ENCODE measurements at regions not wholly inside any gene's neighbourhood (a gene's known extent, or its start where the extent isn't known, plus 50 kb on each side); places are given as distances from the start of the nearest gene placed in this dataset.

DNA sequence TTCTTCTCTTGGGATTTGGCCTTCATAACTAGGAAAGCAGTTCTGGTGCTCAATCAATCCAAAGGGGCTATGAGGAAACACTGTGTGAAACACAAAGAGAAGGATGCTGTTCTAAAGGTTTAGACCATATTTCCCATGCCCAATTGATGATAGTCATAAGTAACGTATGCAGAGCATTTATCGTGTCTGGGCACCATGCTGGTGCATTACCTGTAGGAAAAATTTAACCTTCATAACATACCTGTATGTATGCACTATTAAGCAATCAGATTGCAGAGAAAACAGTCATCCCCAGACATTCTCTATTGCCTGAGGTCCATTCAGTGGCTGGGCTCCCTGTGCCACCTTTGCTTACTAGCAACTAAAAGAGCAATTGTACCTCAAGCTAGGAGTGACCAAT is 381.4 kb downstream of the PLPP3 start:
- TF ChIP-seq CBFB (CRISPR knock-in tag; IDR thresholded peaks at IDR 0.05; ENCODE audit: low read depth) (no peak), ZNF671 (CRISPR knock-in tag; IDR thresholded peaks at IDR 0.05) (no peak), TEAD4 (CRISPR knock-in tag; IDR thresholded peaks at IDR 0.05) (no peak), PRRX2 (CRISPR knock-in tag; IDR thresholded peaks at IDR 0.05) (no peak), NR3C1 (CRISPR knock-in tag; conservative IDR thresholded peaks at IDR 0.05; ENCODE audit: low read depth) (no peak), NFE2L1 (CRISPR knock-in tag; IDR thresholded peaks at IDR 0.05) (no peak)
- TF ChIP-seq, protein P1, sequence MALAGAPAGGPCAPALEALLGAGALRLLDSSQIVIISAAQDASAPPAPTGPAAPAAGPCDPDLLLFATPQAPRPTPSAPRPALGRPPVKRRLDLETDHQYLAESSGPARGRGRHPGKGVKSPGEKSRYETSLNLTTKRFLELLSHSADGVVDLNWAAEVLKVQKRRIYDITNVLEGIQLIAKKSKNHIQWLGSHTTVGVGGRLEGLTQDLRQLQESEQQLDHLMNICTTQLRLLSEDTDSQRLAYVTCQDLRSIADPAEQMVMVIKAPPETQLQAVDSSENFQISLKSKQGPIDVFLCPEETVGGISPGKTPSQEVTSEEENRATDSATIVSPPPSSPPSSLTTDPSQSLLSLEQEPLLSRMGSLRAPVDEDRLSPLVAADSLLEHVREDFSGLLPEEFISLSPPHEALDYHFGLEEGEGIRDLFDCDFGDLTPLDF (CRISPR knock-in tag; IDR thresholded peaks at IDR 0.05), result no peak
- TF ChIP-seq, protein P2, sequence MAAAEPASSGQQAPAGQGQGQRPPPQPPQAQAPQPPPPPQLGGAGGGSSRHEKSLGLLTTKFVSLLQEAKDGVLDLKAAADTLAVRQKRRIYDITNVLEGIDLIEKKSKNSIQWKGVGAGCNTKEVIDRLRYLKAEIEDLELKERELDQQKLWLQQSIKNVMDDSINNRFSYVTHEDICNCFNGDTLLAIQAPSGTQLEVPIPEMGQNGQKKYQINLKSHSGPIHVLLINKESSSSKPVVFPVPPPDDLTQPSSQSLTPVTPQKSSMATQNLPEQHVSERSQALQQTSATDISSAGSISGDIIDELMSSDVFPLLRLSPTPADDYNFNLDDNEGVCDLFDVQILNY (CRISPR knock-in tag; IDR thresholded peaks at IDR 0.05), result no peak
- TF ChIP-seq, protein P3, sequence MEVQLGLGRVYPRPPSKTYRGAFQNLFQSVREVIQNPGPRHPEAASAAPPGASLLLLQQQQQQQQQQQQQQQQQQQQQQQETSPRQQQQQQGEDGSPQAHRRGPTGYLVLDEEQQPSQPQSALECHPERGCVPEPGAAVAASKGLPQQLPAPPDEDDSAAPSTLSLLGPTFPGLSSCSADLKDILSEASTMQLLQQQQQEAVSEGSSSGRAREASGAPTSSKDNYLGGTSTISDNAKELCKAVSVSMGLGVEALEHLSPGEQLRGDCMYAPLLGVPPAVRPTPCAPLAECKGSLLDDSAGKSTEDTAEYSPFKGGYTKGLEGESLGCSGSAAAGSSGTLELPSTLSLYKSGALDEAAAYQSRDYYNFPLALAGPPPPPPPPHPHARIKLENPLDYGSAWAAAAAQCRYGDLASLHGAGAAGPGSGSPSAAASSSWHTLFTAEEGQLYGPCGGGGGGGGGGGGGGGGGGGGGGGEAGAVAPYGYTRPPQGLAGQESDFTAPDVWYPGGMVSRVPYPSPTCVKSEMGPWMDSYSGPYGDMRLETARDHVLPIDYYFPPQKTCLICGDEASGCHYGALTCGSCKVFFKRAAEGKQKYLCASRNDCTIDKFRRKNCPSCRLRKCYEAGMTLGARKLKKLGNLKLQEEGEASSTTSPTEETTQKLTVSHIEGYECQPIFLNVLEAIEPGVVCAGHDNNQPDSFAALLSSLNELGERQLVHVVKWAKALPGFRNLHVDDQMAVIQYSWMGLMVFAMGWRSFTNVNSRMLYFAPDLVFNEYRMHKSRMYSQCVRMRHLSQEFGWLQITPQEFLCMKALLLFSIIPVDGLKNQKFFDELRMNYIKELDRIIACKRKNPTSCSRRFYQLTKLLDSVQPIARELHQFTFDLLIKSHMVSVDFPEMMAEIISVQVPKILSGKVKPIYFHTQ (CRISPR knock-in tag; IDR thresholded peaks at IDR 0.05), result no peak
- TF ChIP-seq, protein P4, sequence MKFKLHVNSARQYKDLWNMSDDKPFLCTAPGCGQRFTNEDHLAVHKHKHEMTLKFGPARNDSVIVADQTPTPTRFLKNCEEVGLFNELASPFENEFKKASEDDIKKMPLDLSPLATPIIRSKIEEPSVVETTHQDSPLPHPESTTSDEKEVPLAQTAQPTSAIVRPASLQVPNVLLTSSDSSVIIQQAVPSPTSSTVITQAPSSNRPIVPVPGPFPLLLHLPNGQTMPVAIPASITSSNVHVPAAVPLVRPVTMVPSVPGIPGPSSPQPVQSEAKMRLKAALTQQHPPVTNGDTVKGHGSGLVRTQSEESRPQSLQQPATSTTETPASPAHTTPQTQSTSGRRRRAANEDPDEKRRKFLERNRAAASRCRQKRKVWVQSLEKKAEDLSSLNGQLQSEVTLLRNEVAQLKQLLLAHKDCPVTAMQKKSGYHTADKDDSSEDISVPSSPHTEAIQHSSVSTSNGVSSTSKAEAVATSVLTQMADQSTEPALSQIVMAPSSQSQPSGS (CRISPR knock-in tag; IDR thresholded peaks at IDR 0.05; ENCODE audit: borderline replicate concordance, low read depth), result no peak
- TF ChIP-seq, protein P5, sequence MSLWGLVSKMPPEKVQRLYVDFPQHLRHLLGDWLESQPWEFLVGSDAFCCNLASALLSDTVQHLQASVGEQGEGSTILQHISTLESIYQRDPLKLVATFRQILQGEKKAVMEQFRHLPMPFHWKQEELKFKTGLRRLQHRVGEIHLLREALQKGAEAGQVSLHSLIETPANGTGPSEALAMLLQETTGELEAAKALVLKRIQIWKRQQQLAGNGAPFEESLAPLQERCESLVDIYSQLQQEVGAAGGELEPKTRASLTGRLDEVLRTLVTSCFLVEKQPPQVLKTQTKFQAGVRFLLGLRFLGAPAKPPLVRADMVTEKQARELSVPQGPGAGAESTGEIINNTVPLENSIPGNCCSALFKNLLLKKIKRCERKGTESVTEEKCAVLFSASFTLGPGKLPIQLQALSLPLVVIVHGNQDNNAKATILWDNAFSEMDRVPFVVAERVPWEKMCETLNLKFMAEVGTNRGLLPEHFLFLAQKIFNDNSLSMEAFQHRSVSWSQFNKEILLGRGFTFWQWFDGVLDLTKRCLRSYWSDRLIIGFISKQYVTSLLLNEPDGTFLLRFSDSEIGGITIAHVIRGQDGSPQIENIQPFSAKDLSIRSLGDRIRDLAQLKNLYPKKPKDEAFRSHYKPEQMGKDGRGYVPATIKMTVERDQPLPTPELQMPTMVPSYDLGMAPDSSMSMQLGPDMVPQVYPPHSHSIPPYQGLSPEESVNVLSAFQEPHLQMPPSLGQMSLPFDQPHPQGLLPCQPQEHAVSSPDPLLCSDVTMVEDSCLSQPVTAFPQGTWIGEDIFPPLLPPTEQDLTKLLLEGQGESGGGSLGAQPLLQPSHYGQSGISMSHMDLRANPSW (CRISPR knock-in tag; conservative IDR thresholded peaks at IDR 0.05; ENCODE audit: low read depth), result no peak
- TF ChIP-seq, protein P6, sequence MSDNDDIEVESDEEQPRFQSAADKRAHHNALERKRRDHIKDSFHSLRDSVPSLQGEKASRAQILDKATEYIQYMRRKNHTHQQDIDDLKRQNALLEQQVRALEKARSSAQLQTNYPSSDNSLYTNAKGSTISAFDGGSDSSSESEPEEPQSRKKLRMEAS (CRISPR knock-in tag; IDR thresholded peaks at IDR 0.05), result no peak
- TF ChIP-seq, protein P7, sequence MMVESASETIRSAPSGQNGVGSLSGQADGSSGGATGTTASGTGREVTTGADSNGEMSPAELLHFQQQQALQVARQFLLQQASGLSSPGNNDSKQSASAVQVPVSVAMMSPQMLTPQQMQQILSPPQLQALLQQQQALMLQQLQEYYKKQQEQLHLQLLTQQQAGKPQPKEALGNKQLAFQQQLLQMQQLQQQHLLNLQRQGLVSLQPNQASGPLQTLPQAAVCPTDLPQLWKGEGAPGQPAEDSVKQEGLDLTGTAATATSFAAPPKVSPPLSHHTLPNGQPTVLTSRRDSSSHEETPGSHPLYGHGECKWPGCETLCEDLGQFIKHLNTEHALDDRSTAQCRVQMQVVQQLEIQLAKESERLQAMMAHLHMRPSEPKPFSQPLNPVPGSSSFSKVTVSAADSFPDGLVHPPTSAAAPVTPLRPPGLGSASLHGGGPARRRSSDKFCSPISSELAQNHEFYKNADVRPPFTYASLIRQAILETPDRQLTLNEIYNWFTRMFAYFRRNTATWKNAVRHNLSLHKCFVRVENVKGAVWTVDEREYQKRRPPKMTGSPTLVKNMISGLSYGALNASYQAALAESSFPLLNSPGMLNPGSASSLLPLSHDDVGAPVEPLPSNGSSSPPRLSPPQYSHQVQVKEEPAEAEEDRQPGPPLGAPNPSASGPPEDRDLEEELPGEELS (CRISPR knock-in tag; IDR thresholded peaks at IDR 0.05), result no peak
- TF ChIP-seq, protein P8, sequence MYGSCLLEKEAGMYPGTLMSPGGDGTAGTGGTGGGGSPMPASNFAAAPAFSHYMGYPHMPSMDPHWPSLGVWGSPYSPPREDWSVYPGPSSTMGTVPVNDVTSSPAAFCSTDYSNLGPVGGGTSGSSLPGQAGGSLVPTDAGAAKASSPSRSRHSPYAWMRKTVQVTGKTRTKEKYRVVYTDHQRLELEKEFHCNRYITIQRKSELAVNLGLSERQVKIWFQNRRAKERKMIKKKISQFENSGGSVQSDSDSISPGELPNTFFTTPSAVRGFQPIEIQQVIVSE (CRISPR knock-in tag; IDR thresholded peaks at IDR 0.05; ENCODE audit: borderline replicate concordance), result no peak
- TF ChIP-seq, protein P9, sequence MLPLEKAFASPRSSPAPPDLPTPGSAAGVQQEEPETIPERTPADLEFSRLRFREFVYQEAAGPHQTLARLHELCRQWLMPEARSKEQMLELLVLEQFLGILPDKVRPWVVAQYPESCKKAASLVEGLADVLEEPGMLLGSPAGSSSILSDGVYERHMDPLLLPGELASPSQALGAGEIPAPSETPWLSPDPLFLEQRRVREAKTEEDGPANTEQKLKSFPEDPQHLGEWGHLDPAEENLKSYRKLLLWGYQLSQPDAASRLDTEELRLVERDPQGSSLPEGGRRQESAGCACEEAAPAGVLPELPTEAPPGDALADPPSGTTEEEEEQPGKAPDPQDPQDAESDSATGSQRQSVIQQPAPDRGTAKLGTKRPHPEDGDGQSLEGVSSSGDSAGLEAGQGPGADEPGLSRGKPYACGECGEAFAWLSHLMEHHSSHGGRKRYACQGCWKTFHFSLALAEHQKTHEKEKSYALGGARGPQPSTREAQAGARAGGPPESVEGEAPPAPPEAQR (CRISPR knock-in tag; IDR thresholded peaks at IDR 0.05), result no peak
- ChIA-PET POLR2A (no interaction called here), CTCF (no interaction called here)
- DNase-seq (ENCODE audit: low spot score), result no peak
- H3K36me3 Mint-ChIP-seq, result no peaks in the 10 kb centered on the region
- H3K27ac Mint-ChIP-seq, result no peak overlapping the region
- H3K4me3 Mint-ChIP-seq, result no peak overlapping the region
- H3K27me3 Mint-ChIP-seq (ENCODE audit: low read depth), result no peaks in the 10 kb centered on the region
- H3K9me3 Mint-ChIP-seq, result peaks cover 5% of the 10 kb centered on the region
- peaks cover 21% of the 10 kb centered on the region for H3K4me1 Mint-ChIP-seq
- ATAC-seq, result no peak
